T47D (cell line): ENCODE measurements at regions not wholly inside any gene's neighbourhood (a gene's known extent, or its start where the extent isn't known, plus 50 kb on each side); places are given as distances from the start of the nearest gene placed in this dataset.

ENCODE experiments used
- DNase-seq, 2 experiments: peaks; one replicate each; pipeline versions ENCODE4 v3.0.0 to v3.0.0-alpha.2; 2011 to 2012; ENCODE audit warnings: low read depth in 1 of 2, low spot score in 1 of 2
- JUND ChIP-seq: IDR thresholded peaks from 2 replicates; pipeline ENCODE4 v1.6.1; 2012; ENCODE audit warnings: low read depth
- in situ Hi-C: cut with HindIII; loops from 2 replicates; pipeline ENCODE4 v1.10.0; 2016; ENCODE audit warnings: low sequenced_read_pairs, low pct_unique_long_range_greater_than_20kb

DNA sequence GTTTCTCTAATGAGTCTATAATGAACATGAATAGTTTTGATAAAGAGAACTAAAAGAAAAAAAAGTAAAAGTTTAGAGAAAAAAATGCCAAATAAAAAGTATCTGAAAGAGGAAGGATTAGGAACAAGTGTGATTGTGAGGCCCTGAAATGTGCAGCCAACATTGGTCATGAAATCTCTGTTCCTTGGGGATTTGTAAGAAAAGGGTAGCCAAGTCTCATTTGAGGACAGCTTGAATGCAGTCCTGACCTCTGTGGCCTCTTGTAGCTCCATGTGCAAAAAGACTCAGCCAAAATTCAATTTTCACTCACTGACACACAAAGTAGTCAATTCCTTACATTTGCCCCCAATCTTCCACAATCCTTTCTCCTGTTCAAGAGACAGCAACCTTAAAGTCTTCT is 167.9 kb downstream of the KLF12 start:
- no peak for TF ChIP-seq JUND
- in situ Hi-C loops = no loop called here
- DNase-seq = no peak

DNA sequence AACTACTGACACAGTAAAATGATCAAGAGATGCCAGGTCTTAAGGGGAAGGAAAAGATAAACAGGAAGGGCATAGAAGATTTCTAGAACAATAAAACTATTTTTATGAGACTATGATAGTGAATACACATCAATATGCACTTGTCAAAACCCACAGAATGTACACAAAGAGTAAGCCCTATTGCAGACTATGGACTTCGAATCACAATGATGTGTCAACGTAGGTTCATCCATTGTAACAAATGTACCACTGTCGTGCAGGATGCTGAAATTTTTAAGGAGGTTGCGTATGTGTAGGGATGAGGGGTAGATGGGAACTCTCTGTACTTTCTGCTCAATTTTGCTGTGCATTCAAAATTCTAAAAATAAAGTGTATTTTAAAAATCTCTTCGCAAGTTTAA is 171.9 kb downstream of the KLF12 start:
- in situ Hi-C loops = no loop called here
- no peak for DNase-seq
- TF ChIP-seq JUND = no peak

DNA sequence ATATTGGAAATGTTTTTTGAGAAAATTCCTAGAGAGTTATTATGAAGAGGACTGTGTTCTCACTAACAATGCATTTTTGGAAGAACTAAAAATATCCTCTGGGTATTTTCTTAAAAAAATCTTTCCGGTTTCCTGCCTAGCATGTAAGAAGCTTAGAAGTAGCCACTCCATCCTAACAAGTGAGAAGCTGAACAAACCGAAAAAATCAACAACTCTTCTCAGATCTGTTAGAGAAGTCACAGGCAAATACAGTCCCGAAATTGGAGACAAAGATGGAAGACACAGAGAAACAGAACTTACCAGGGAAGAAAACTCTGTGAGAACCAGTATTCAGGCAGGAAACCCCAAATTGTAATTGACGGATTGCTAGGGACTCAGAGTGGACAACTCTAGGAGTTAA is 173.0 kb downstream of the KLF12 start:
- TF ChIP-seq JUND = no peak
- in situ Hi-C loops = no loop called here
- no peak for DNase-seq

DNA sequence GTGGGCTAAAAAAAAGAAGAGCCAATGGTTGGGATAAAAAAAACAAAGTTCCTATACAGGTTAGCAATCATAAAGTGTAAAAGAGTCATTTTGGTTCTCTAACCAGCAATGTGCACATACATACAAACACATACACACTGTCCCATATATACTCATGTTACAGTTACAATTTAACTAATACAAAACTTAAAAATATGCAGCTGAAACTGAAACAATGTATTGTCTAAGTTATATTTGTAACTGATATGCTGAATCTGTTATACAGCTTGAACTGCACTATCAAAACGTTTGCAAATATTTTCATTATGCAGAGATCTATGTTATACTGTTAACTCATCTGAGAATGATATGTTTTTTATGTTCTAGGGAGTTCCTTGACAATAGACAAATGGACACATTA is 173.7 kb downstream of the KLF12 start:
- no peak for TF ChIP-seq JUND
- DNase-seq = no peak
- in situ Hi-C loops = no loop called here

DNA sequence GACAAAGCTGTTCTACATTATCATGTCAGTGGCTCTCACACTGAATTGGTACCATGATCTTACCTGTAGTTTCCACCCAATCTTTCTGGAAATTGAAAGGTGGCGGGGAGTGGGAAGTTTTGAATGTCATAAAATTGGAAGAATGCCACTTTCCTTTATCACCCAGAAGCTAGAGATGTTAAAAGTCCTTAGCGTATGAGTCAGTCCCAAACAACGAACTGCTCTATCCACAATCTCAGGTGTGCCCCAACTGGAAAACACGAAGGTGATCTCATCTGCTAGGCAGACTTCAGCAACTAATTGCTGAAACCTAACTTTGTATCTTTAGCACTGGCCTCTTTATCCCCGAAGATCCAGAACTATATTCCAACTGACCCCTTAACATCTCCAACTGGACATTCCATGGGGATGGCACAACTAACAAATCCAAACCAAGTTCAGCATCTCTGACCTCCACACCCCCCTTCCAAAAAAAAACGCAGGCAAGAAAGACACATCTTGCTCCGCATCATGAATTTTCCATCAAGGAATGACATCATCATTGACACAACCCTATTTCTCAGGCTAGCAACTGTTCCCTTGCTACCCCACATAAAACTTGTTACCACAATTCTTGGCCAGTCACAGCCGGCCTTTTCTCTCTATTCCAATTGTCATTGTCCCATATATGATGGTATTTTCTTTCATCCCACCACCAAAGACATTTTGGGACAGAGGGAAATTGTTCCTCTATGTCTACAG is 175.4 kb downstream of the KLF12 start:
- DNase-seq = no peak
- no peak for TF ChIP-seq JUND
- in situ Hi-C loops = no loop called here

DNA sequence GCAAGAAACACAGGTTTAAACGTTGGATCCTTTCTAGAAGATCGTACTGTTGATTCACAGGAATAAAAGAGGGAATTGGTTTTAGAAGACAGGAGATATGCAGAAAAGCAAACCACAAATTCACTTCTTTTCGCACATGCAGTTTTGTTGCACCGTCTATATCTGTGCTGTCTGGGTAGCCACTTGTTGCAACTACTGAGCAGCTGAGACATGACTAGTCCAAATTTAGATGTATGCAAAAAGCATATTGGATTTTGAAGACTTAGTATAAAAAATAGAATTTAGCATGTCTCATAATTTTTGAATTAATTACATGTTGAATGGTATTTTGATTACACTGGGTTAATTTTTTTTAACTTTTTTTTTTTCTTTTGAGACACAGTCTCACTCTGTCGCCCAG is 176.3 kb downstream of the KLF12 start:
- TF ChIP-seq JUND = no peak
- in situ Hi-C loops = no loop called here
- no peak for DNase-seq

DNA sequence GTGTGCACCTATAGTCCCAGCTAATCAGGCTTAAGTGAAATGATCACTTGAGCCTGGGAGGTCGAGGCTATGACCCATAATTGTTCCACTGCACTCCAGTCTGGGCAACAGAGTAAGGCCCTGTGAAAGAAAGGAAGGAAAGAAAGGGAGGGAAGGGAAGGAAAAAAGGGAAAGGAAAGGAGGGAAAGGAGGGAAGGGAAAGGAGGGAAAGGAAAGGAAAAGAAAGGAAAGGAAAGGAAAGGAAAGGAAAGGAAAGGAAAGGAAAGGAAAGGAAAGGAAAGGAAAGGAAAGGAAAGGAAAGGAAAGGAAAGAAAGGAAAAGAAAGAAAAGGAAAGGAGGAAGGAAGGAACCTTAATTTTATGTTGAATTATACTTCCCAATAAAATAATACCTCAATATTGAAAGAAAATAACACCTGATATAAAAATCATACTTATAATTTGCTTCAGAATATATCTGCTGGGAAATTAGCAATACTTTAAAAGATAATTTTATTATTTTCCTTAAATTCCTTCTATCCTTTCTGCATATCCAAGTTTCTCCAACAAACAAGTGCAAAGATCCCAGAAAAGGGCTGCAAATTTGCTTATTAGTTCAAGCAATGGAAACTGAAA is 177.3 kb downstream of the KLF12 start:
- in situ Hi-C loops = no loop called here
- no peak for DNase-seq
- no peak for TF ChIP-seq JUND

DNA sequence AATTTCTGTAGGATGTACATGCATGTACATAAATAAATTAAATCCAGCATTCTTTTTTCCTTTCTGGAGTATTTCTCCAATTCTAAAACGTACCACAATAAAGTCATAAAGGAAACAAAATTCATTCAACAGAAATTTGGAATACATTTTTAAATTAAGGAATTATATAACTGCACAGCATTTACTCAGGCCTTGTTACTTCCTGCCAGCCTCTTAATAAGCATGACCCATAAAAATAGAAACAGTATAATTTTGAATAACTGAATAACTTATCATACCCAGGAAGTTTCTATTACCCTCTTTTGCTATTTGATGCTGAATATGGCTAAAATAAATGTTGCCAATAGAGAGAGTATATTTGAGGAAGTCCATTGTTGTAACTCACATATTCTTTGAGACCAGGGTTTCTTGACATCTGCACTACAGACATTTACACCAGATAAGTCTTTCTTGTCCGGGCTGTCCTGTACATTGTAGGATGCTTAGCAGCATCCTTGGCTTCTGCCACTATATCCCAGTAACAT is 178.2 kb downstream of the KLF12 start:
- in situ Hi-C loops = no loop called here
- no peak for DNase-seq
- TF ChIP-seq JUND = no peak

DNA sequence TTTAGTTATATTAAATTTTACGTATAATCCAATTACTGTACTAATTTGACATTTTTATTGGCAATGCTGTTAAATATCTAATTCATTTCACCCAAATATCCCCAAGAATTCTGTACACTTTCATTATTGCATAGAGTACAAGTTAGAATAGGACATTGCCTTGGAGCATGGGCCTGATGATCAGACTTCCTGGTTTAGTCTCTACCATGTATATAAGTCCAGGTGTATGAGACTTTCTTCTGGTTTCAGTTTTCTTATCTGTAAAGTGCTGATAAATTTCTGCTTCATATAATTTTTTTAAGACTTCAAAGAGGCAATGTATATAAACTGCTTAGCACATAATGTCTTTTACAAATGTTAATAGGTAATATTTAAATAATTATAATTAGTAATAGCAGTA is 179.4 kb downstream of the KLF12 start:
- DNase-seq = no peak
- in situ Hi-C loops = no loop called here
- no peak for TF ChIP-seq JUND

DNA sequence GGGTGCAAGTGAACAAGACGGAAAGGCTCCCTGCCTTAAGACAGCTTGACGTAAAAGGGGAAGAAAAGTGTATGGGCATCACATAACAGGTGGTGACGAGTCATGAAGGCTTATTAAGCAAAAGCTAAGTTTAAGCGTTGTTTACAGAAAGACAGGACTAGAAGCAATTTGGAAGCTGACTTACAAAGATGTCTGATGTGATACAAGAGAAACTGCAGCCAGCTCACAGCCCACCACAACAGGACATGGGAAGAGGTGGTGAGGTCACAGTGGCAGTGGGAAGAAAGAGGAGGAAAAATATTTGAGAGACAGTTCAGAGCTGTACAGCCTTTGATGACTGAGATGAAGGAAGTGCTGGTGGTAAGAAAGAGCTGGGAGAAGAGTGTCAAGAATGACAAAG is 181.6 kb downstream of the KLF12 start:
- in situ Hi-C loops = no loop called here
- no peak for TF ChIP-seq JUND
- DNase-seq = no peak

DNA sequence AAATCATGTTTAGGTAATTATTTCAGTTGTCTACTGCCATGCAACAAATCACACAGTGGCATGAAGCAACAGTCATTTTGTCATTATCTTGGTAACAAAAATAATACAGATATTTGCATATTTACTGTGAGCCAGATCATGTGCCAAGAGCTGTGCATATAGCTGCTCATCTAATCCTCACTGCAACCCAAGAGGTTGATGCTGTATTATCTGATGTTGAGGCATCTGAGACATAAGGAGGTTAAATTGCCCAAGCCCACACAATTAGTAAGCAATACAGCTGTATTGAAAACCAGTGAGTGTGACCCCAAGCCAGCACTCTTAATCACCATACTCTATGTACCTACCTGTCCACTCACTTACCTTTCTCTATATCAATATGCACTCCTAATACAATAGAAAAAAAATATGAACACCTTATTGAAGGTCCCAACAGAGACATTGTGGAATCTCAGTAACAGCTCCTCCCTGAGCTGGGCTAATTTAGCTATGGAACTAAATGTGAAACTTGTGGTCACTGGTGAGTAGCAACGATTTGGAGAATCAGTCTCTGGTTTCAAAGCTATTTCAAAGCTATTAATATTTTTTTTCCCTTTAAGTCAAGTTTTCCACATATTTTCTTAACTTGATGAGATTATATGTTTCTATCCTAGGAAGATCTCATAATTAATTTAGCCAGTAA is 185.2 kb downstream of the KLF12 start:
- DNase-seq = no peak
- TF ChIP-seq JUND = no peak
- in situ Hi-C loops = no loop called here

DNA sequence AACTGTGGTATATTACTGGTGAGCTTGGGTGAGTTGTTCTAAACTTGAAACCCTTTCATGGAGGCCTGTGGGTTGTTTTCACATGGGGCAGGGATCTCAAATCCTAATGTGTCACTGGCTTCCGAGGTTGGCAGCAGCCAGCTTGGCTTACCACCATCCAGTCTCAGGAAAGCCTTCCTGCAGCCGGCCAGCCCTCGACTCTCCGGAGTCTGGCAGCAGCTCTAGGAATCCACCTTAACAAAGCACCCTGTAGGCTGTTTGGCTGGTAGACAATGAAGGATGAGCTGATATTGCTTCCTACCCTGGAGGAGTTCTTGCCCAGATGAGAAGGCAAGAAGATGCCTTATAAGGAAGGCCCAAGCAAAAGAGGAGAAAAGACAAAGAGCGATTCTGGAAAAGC is 188.3 kb downstream of the KLF12 start:
- in situ Hi-C loops = no loop called here
- no peak for DNase-seq
- TF ChIP-seq JUND = no peak

DNA sequence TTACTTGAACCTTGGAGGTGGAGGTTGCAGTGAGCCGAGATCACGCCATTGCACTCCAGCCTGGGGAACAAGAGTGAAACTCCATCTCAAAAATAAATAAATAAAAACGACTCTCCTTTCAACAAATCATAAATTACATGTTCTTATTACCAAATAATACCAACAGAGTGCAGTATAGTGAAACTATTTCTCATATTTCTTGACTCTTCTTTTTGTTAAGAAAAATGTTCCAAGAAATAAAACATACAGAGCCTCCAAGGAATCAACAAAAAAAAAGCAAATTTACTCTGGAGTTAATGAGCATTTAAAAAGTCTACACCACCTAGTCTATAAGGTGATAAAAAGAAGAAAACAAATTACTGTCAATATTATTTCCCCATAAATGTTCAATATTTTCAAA is 188.8 kb downstream of the KLF12 start:
- no peak for TF ChIP-seq JUND
- in situ Hi-C loops = no loop called here
- no peak for DNase-seq

DNA sequence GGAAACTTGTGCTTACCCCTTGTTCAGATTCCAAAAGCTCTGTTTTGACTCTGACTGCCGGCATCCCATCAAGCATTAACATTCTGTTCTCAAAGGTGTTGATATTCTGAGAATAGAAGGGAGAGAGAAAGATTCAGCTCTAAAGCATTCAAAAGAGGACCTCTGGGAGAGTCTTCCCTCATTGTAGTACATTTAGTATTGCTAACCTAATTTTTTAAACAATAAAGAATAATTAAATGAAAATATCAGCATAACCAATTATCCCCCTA is 190.3 kb downstream of the KLF12 start:
- in situ Hi-C loops = no loop called here
- DNase-seq = no peak
- no peak for TF ChIP-seq JUND
